IPS-11a (cell line): ENCODE measurements at regions not wholly inside any gene's neighbourhood (a gene's known extent, or its start where the extent isn't known, plus 50 kb on each side); places are given as distances from the start of the nearest gene placed in this dataset.

Experiments
- H3K4me3 ChIP-seq: one replicate; pipeline ENCODE4 v1.5.1; 2013; ENCODE audit warnings: low read depth, low read length, control low read depth

GRCh38 chr4:181234951-181235680, 1008.1 kb upstream of the TENM3 start:
- H3K4me3 ChIP-seq = no peak overlapping the region

DNA sequence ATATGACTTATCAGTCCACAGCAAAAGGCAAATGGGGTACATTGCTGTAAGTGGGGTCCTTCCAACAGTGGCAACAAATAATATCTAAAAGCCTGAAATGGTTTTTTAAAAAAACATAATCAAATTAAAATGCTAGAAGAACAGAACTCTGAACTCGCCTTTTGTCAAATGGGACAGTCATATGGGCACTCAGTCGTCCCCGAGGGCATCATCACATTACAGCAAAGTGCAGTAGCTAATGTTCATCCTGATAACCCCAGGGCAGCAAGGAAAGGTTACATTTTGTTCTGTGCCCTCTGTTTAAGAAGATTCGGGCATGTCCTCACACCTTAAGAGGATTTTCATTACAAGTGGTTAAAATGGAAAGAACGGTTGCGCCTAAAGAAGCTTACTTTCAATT, 997.9 kb upstream of the TENM3 start:
- no peak overlapping the region for H3K4me3 ChIP-seq

DNA sequence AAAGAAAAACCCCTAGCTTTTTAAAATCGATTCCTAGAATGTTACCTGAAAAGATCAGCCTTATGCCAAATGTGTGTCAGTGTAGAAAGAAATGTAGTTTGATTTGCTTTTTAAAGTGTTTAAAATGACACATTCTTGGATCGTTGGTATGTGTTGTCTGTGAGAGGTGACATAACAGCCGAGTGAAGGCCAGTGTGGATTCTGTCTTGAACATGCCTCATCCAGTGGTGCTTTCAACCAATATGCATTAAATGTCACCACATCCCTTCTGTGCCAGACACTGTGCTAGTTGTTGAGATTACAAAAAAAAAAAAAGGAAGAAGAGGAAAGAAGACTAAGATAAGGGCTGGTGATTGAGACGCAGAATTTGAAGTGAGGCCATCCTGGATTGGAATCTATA, 994.2 kb upstream of the TENM3 start:
- no peak overlapping the region for H3K4me3 ChIP-seq

DNA sequence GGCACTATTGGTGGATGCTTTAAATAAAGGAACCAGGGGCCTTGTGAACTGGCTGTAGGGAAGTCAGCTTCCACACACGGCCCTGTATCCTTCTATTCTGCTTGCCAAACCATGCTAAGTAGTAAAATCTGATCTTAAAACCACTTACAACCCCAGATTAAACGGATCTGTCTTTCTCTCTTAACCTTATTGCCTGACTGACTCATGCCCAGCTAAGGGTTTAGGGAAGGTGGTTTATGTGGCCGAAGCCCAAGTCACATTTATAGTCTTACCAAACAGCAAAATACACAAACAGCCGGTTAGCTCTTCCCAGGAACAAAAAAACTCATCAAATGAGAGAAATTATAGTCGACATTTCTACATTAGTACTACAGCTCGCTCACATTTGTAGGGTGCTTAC, 988.4 kb upstream of the TENM3 start:
- H3K4me3 ChIP-seq = no peak overlapping the region

DNA sequence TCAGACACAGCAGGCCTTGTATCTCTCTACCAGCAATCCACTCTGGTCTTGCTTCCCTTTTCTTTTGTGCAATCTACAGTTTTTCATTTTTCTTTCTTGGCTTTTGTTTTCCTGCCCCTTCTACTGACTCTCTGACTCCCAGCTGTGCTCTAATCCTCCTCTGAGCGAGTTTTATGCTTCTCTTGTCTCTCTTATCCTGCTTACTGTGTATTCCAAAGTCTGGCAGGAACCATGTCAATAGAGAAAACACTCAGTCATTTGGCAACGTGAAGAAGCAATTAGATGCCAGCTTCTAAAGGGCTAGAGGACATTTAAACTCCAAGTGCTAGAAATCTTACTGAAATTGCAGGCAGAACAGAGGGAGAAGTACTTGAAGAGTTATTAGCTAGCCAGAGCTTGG, 984.6 kb upstream of the TENM3 start:
- no peak overlapping the region for H3K4me3 ChIP-seq

DNA sequence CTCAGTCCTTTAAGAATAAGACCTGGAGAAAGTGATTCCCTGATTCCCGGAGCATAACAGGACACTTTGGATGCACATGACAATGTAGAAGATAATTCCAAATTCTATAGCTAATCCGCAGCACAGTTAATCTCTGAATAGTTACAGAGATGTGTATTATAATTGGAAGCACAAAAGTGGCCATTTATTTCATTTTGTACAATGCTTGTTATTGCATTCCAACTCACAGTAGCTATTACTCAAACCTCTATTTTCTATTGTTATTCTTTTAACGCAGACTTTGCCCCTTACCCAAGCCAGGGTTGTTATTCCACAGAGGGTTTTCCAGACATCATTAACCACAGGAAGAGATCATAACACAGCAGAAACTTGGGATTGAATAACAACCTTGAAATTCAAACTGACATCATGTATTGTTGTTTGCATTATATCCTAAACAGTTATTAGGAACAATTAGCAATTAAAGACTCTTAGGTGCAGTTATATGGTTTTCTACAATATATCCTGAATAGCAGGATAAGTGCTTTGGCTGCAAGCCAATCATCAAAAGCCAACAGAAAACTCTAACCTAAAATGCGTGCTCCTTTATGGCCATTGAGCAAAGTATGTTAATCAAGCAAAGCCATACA, 984.0 kb upstream of the TENM3 start:
- H3K4me3 ChIP-seq = no peak overlapping the region

DNA sequence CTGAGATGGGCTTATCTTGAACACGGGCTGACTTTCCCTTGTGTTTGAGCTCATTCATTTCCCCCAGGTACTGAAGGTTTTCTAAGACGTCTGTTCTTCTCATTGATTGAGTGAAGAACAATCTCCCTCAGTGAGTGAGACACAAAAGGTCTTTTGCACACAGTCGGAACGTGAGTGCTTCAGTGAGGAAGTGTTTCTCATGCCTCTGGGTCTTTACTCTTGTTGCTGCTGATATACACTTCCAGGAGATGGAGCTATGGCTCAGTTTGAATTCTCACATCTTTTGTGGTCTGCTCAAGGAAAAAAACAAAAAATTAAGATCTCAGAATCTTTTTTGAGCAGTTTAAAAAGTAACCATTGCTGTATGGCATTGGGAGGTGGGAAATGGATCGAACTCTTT, 981.9 kb upstream of the TENM3 start:
- H3K4me3 ChIP-seq = no peak overlapping the region

- H3K4me3 ChIP-seq = no peak overlapping the region
Measured at GRCh38 chr4:181264893-181265292, 978.3 kb upstream of the TENM3 start.

DNA sequence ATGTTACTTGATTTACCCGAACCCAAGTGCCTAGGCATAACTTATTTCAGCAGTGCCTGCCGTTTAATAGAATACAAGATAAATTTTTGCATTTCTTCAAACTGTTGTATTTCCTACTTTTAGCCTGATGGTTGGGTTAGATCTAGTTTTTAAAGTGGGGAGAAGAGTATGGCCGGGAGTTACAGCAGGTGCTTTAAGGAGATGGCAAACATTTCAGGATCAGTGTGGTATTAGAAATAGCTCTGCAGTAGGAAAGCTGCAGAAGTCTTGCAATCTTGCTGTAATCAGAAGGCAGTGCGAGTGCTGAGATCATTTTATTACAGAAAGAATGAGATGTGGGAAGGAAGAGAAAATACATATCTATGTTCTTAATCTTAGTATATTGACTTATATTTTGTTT, 977.8 kb upstream of the TENM3 start:
- H3K4me3 ChIP-seq = no peak overlapping the region

DNA sequence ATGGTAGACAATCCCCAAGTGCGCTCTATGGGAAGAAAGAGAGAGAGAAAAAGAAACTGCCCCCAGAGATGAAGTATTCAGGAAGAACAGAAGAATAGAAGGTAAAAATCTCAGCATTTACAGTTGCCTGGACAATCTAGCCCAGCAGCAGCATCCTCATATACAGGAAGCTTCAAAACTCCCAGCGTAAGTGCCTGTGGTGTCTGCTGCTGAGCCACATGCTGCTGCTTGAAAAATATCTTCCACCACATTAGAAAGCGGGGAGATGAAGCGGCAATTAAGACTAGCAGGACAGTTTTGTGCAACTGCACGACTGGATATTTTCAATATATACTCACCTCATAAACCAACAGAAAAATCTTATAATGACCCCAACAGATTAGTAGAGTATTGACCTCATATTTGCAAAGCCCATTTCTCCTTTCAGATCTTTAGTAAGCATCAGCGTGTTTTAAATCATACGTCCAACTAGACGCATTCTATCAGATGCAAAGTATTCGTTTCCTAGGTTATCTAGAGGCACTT, 972.0 kb upstream of the TENM3 start:
- no peak overlapping the region for H3K4me3 ChIP-seq

DNA sequence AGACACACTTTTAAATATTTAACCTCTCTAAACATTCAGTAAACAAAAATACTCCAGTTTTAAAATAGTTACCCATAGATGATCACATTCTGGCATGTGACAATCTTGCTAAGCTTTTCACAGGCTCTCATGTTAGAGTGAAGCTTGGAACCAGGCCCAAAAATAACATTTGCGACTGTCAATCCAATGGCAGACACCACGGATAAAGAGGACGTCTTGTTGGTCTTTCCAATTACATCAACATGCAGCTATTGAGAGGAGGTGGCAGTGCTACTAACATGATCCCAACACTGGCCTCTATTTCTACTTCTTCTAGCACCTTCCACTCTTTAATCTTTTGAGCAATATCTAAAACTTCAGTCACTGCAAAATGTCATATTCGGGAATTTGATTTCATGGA, 970.8 kb upstream of the TENM3 start:
- no peak overlapping the region for H3K4me3 ChIP-seq

DNA sequence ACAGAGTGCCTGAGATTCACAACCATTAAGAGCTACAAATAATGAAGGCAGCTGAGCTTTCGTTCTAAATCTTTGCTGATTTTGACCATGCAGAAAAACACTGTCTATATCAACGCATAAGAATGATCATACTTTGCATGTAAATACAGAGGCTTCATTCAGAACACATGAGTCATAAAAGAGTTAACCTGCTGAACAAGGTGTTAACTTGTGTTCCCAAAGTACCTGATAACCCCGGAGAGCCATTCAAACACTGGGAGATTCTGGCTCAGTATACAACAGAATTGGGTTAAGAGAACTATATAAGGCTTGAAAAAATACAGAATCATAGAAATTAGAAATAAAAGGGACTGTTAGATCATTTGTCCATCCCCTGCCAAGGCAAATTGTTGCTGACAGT, 964.3 kb upstream of the TENM3 start:
- H3K4me3 ChIP-seq = no peak overlapping the region

DNA sequence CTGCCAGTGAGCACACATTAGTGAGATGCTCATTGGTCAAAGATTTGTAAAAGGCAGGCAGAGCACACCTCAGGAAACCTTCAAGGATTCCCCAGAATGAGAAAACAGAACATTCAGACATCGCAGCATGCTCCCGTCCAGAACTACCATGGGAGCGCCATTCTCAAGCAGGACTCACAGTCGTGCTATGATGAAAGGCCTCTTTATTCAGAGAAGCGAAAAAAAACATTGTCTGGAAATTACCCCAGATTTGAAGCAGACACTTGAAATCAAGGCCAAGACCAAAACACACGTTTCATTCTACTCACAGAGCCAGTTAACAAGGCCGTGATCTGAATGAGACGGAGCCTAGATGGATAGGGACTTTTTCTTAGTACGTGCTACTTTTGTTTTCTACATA, 961.8 kb upstream of the TENM3 start:
- no peak overlapping the region for H3K4me3 ChIP-seq

- H3K4me3 ChIP-seq = no peak overlapping the region
Measured at GRCh38 chr4:181289198-181289597, 954.0 kb upstream of the TENM3 start.

DNA sequence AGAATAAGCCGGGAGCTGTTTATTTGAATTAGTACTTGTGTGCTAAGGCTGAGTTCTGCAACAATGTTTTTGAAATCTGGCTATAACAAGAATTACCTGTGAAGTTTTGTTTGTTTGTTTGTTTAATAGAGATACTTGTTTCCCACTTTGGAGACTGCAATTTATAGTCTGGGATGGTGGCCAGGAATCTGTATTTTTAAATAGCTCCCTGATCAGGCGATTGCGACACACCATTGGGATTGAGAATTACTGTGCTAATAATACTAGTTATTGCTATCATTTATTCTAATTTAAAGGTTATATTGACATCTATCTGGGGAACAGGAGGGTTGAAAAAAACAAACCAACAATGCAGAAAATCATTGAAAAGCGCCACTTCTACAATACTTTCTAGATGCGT, 951.6 kb upstream of the TENM3 start:
- no peak overlapping the region for H3K4me3 ChIP-seq

GRCh38 chr4:181293014-181293413, 950.2 kb upstream of the TENM3 start:
- no peak overlapping the region for H3K4me3 ChIP-seq

- no peak overlapping the region for H3K4me3 ChIP-seq
Measured at GRCh38 chr4:181293541-181293940, 949.7 kb upstream of the TENM3 start.

GRCh38 chr4:181294421-181294820, 948.8 kb upstream of the TENM3 start:
- no peak overlapping the region for H3K4me3 ChIP-seq

DNA sequence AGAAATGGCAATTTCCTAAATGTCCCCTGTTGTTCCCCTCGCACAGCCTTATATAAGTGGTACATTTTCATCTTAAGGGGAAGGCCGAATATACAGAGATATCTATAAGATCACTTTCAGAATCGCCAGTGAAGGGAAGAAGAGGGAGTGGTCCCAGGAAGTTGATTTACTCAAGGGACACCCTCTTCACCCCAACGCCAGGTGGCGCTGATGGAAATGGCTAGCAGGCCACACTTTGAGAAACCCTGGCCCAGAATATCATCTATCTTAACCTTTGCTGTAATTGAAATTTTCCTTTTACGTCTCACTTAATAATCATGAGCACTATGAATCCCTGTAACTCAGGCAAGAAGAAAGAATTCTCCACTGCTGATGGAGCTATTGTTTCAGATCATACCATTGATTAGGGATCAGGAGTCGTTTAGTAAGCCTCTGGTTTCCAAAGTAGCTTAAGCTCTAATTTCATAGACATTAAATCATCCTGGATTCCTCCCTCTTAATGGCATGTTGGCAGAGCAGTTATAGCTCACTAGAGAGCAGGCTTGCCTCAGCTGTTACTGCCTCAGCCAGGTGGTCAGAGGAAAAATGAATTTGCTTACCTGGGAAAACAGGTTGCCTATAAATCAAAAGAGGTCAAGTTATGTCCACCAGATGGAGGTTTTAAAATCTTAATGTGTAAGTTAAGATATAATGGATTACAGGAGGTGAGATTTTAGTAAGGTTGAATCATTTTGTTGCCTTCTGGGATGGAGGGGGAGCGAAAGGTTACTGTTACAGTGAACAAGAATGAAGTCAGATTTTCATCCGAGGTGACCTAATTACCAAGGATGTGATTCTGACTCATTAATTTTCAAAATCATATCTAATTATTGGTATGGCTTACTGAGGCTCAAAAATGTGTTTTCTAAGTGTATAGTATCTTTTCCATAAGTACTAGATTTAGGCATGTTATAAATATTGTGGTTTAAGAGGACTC, 941.2 kb upstream of the TENM3 start:
- no peak overlapping the region for H3K4me3 ChIP-seq

DNA sequence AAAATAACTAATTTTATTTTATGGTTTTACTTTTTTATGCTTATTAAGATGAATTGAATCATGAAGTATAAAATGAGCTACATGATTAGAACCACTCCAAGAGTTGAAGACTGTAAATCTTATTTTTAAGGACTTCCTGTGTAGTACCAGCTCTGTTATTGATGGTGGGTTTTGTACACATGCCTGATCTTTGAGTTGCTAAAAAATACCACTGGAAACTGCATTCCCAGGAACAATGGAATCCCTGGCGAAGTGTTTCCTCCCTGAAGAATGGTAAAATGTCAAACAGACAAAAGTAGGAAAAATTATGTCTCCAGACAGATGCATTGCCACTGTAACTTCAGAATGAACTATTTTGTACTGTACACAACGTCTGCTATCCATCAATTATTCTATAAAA, 935.4 kb upstream of the TENM3 start:
- no peak overlapping the region for H3K4me3 ChIP-seq

DNA sequence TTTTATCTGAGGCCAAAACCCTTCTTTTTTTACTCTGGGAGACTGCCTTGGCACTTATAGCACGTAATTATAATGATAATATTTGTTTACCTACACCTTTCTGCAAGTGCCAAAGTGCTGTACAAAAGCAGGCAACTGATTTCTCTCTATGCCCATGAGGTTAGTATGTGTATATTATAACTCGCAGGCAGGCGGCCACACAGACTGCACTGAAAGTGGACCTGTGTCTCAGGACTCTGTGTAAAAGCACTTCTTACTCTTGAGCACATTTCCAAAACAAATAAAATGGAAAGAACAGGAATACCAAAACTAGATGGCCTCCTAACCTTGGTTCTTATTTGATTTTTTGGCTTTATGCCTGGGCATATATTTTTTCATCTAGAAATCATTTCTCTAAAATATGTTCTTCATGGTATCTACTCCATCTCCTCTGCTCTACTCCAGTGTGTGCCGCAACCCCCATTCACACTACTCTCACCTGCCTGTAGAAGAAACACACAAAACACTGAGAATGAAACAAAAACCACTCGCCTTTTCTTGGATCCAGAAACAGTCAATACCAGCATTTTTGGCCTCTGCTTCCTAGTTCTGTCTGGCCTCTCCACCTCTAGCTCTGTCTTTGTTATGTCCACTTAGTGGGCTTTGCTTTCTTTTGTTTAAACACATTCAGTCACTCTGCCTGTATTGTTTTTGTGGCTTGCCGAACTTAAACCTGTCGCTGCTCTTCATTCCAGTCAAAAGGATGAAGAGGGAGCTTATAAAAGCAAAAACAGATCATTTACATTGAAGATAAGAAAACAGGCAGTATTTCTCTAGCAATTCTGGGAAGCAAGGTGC, 934.5 kb upstream of the TENM3 start:
- H3K4me3 ChIP-seq = no peak overlapping the region
